NT2/D1 (cell line): ENCODE measurements at regions not wholly inside any gene's neighbourhood (a gene's known extent, or its start where the extent isn't known, plus 50 kb on each side); places are given as distances from the start of the nearest gene placed in this dataset.

Experiments
- YY1 ChIP-seq: IDR thresholded peaks from 2 replicates; pipeline ENCODE4 v1.6.1; 2011; ENCODE audit not compliant: insufficient read length, insufficient read depth
- ZNF274 ChIP-seq: IDR thresholded peaks from 2 replicates; pipeline ENCODE4 v1.6.1; 2011; ENCODE audit warnings: mild to moderate bottlenecking, low read depth, low read length

- TF ChIP-seq YY1: no peak
- TF ChIP-seq ZNF274: no peak
Measured at GRCh38 chr4:161291222-161291621, 872.6 kb downstream of the FSTL5 start.
